K562 (cell line): ENCODE measurements at regions not wholly inside any gene's neighbourhood (a gene's known extent, or its start where the extent isn't known, plus 50 kb on each side); places are given as distances from the start of the nearest gene placed in this dataset.

Source experiments
- ATAC-seq: fragments of 200-7000 bp; cut with Tn5 transposase; 3 replicates; pipeline ENCODE4 v1.9.1; 2020; ENCODE audit warnings: moderate library complexity
- BruUV-seq: library from RNA; stranded (reverse); fragments of 400-500 nt; replicated peaks from 2 replicates; lab custom pipeline; 2021; lab: Mats Ljungman, UMichigan
- CTCF ChIA-PET: fragments of 300-600 bp; formaldehyde crosslinking; extraction: SDS; loops from one replicate; lab custom pipeline; 2021; ENCODE audit warnings: low intra/inter-chr PET ratio; lab: Yijun Ruan, JAX
- POLR2A ChIA-PET: fragments of 300-600, 350-650 bp; sonication (Branson Sonifier 250); formaldehyde crosslinking; extraction: SDS; loops from one replicate; lab custom pipeline; 2021; ENCODE audit warnings: antibody characterized with exemption, inconsistent platforms; lab: Yijun Ruan, JAX
- DNase-seq, 4 experiments: peaks; one replicate each; pipeline versions ENCODE4 v3.0.0 to v3.0.0-alpha.2; 2011 to 2018; ENCODE audit warnings: low spot score in 3 of 4, mixed read lengths in 3 of 4; ENCODE audit errors: extremely low read depth in 1 of 4
- FAIRE-seq: peaks from 2 replicates; lab custom pipeline; 2011; peaks lifted over from hg19 to GRCh38; lab: Jason Lieb, UNC
- H2AFZ ChIP-seq: 2 replicates; pipeline ENCODE4 v1.6.0; 2011; ENCODE audit warnings: low read depth, low read length, control low read depth, inconsistent platforms
- H3K27ac ChIP-seq: fragments of 200-600 bp; 3 replicates; pipeline ENCODE4 v1.8.0; 2011; ENCODE audit warnings: low read depth, mild to moderate bottlenecking, control low read depth, inconsistent platforms, low read length, moderate library complexity, mixed read lengths; ENCODE audit errors: extremely low read depth
- H3K27me3 ChIP-seq, 2 experiments: fragments of 300-600 bp in 1 of 2; 2 replicates in 1 of 2; 3 replicates in 1 of 2; pipeline versions ENCODE4 v1.6.0 to v1.8.0; 2011; ENCODE audit warnings: inconsistent platforms in 2 of 2, low read length in 2 of 2, mild to moderate bottlenecking in 1 of 2, mixed read lengths in 1 of 2, moderate library complexity in 1 of 2; ENCODE audit not compliant: control insufficient read depth in 2 of 2, insufficient read depth in 2 of 2
- H3K36me3 ChIP-seq: fragments of 300-600 bp; 3 replicates; pipeline ENCODE4 v1.8.0; 2011; ENCODE audit warnings: mild to moderate bottlenecking, low read length, inconsistent platforms; ENCODE audit not compliant: control insufficient read depth, insufficient read depth
- H3K4me1 ChIP-seq, 2 experiments: fragments of 200-600 bp in 1 of 2; replicated peaks in 1 of 2; 2 replicates in 1 of 2; 3 replicates in 1 of 2; pipeline versions ENCODE4 v1.5.1 to v1.8.0; 2011; ENCODE audit warnings: inconsistent platforms in 2 of 2, low read length in 2 of 2, mild to moderate bottlenecking in 1 of 2, mixed read lengths in 1 of 2, moderate library complexity in 1 of 2; ENCODE audit not compliant: control insufficient read depth in 2 of 2, insufficient read depth in 2 of 2
- H3K4me2 ChIP-seq: 2 replicates; pipeline ENCODE4 v1.6.1; 2011; ENCODE audit warnings: low read length, control low read depth, inconsistent platforms, mixed read lengths; ENCODE audit not compliant: insufficient read depth
- H3K4me3 ChIP-seq: fragments of 200-600 bp; sonication (generic), shearing (Covaris generic); 2 replicates; pipeline ENCODE4 v1.5.1; 2016; ENCODE audit warnings: control low read depth, inconsistent platforms
- H3K79me2 ChIP-seq: fragments of 200-600 bp; 3 replicates; pipeline ENCODE4 v1.8.0; 2011; ENCODE audit warnings: low read length, inconsistent platforms; ENCODE audit not compliant: control insufficient read depth, insufficient read depth
- H3K9ac ChIP-seq, 2 experiments: 2 replicates each; pipeline versions ENCODE4 v1.6.0 to v1.6.1; 2011; ENCODE audit warnings: low read depth in 2 of 2, low read length in 2 of 2, control low read depth in 1 of 2, inconsistent platforms in 1 of 2, mild to moderate bottlenecking in 1 of 2, mixed read lengths in 1 of 2; ENCODE audit not compliant: insufficient read depth in 1 of 2
- H3K9me1 ChIP-seq: one replicate; pipeline ENCODE4 v1.6.0; 2011; ENCODE audit warnings: inconsistent platforms, mild to moderate bottlenecking, low read length, moderate library complexity; ENCODE audit not compliant: control insufficient read depth, insufficient read depth
- H3K9me3 ChIP-seq: replicated peaks from 2 replicates; pipeline ENCODE4 v1.5.1; 2011; ENCODE audit warnings: low read depth, low read length, inconsistent platforms; ENCODE audit not compliant: control insufficient read depth, insufficient read depth
- H4K20me1 ChIP-seq: replicated peaks from 2 replicates; pipeline ENCODE4 v1.6.1; 2011; ENCODE audit warnings: low read length, inconsistent platforms, mixed read lengths; ENCODE audit not compliant: control insufficient read depth, insufficient read depth
- AFF1 ChIP-seq, 2 experiments: fragments of 450-650 bp; IDR thresholded peaks; 2 replicates each; pipeline ENCODE4 v1.6.1; 2018; ENCODE audit warnings: mild to moderate bottlenecking in 2 of 2, low read depth in 1 of 2; ENCODE audit not compliant: partially characterized antibody in 2 of 2
- HNRNPH1 ChIP-seq: fragments of 200-400 bp; formaldehyde crosslinking; optimal IDR thresholded peaks from 2 replicates; pipeline ENCODE3; 2017; ENCODE audit warnings: low read depth, mild to moderate bottlenecking, low read length, moderate library complexity
- MCM7 ChIP-seq, 2 experiments: fragments of 450-650 bp; IDR thresholded peaks; 2 replicates each; pipeline ENCODE4 v1.6.1; 2016 to 2018
- MYNN ChIP-seq, 2 experiments: sonication (generic); formaldehyde crosslinking in 1 of 2; IDR thresholded peaks; 2 replicates each; pipeline versions ENCODE4 v1.5.0 to v1.6.1; 2016 to 2020; ENCODE audit warnings: antibody characterized with exemption in 1 of 2, missing genetic modification reagents in 1 of 2
- NRF1 ChIP-seq, 2 experiments: fragments of 450-650 bp; IDR thresholded peaks in 1 of 2; conservative IDR thresholded peaks in 1 of 2; 2 replicates each; pipeline ENCODE4 v1.6.1; 2014; ENCODE audit warnings: mild to moderate bottlenecking in 2 of 2
- PTTG1 ChIP-seq: fragments of 450-650 bp; IDR thresholded peaks from 2 replicates; pipeline ENCODE4 v1.6.1; 2016; ENCODE audit warnings: low read depth, mild to moderate bottlenecking, missing genetic modification characterization, missing compliant biosample characterization
- SIN3A ChIP-seq, 2 experiments: fragments of 150-350 bp in 1 of 2; IDR thresholded peaks; 2 replicates each; pipeline ENCODE4 v1.6.1; 2011 to 2016; ENCODE audit warnings: borderline replicate concordance in 2 of 2, low read depth in 2 of 2, low read length in 2 of 2, mild to moderate bottlenecking in 2 of 2, moderate library complexity in 2 of 2; ENCODE audit not compliant: control insufficient read depth in 1 of 2
- TEAD2 ChIP-seq: fragments of 450-650 bp; IDR thresholded peaks from 2 replicates; pipeline ENCODE4 v1.6.1; 2016; ENCODE audit warnings: missing genetic modification characterization, control low read depth, missing compliant biosample characterization
- ZNF518B ChIP-seq: fragments of 250-450 bp; sonication (Bioruptor Pico); IDR thresholded peaks from 2 replicates; pipeline ENCODE4 v1.5.0; 2021; ENCODE audit warnings: mild to moderate bottlenecking, moderate library complexity
- WGBS: fragments of 100-300 bp; shearing (Covaris generic); methylation state at CpG from one replicate; pipeline ENCODE4 v1.1.6; 2016; ENCODE audit warnings: low coverage, mixed read lengths; ENCODE audit not compliant: insufficient coverage; ENCODE audit errors: missing lambda C conversion rate; 5-methylcytosine and 5-hydroxymethylcytosine counted together
- in situ Hi-C: fragments of 300-500 bp; cut with MboI; formaldehyde crosslinking; loops from 4 replicates; pipeline ENCODE4 v1.15.0; 2018; ENCODE audit warnings: inconsistent platforms, mixed read lengths
- intact Hi-C: fragments of 100-400 bp; cut with micrococcal nuclease; formaldehyde crosslinking; loops from 2 replicates; pipeline ENCODE4 v1.14.2; 2022
- TF ChIP-seq, protein P1 (sequence below): fragments of 450-650 bp; IDR thresholded peaks from 2 replicates; pipeline ENCODE4 v1.6.1; 2017; ENCODE audit warnings: antibody characterized with exemption, mild to moderate bottlenecking

- ChIA-PET POLR2A (no interaction called here), CTCF (no interaction called here)
- Histone ChIP-seq H3K79me2 (no peaks in the 10 kb centered on the region), H3K27me3 (no peaks in the 10 kb centered on the region), H3K27ac (no peak overlapping the region), H3K9me1 (no peaks in the 10 kb centered on the region), H3K9me3 (no peaks in the 10 kb centered on the region), H3K36me3 (no peaks in the 10 kb centered on the region), H3K4me1 (no peaks in the 10 kb centered on the region), H2AFZ (no peak overlapping the region), H3K9ac (no peak overlapping the region), H3K4me3 (no peak overlapping the region), H4K20me1 (no peaks in the 10 kb centered on the region), H3K4me2 (no peak overlapping the region)
- ATAC-seq (no peak), DNase-seq (no peak), FAIRE-seq (no peak)
- intact Hi-C loops (no loop called here), in situ Hi-C loops (no loop called here)
- no TSS peak for BruUV-seq
- 0% methylated on average over 5 of the region's 5 CpGs for WGBS
- TF ChIP-seq MYNN (IDR thresholded peaks at IDR 0.05) (no peak), MYNN (CRISPR knock-in tag; IDR thresholded peaks at IDR 0.05) (no peak), MCM7 (IDR thresholded peaks at IDR 0.05) (no peak), SIN3A (IDR thresholded peaks at IDR 0.05; ENCODE audit: borderline replicate concordance in 2 of 2, control insufficient read depth in 1 of 2, low read depth in 2 of 2, low read length in 2 of 2) (no peak), HNRNPH1 (no peak), PTTG1 (tag) (no peak), ZNF518B (CRISPR knock-in tag) (no peak), NRF1 (conservative IDR thresholded peaks at IDR 0.05 in 1 of 2, IDR thresholded peaks at IDR 0.05 in 1 of 2) (no peak), AFF1 (IDR thresholded peaks at IDR 0.05; ENCODE audit: low read depth in 1 of 2, partially characterized antibody in 2 of 2) (no peak), TEAD2 (tag) (no peak)
- TF ChIP-seq, protein P1, sequence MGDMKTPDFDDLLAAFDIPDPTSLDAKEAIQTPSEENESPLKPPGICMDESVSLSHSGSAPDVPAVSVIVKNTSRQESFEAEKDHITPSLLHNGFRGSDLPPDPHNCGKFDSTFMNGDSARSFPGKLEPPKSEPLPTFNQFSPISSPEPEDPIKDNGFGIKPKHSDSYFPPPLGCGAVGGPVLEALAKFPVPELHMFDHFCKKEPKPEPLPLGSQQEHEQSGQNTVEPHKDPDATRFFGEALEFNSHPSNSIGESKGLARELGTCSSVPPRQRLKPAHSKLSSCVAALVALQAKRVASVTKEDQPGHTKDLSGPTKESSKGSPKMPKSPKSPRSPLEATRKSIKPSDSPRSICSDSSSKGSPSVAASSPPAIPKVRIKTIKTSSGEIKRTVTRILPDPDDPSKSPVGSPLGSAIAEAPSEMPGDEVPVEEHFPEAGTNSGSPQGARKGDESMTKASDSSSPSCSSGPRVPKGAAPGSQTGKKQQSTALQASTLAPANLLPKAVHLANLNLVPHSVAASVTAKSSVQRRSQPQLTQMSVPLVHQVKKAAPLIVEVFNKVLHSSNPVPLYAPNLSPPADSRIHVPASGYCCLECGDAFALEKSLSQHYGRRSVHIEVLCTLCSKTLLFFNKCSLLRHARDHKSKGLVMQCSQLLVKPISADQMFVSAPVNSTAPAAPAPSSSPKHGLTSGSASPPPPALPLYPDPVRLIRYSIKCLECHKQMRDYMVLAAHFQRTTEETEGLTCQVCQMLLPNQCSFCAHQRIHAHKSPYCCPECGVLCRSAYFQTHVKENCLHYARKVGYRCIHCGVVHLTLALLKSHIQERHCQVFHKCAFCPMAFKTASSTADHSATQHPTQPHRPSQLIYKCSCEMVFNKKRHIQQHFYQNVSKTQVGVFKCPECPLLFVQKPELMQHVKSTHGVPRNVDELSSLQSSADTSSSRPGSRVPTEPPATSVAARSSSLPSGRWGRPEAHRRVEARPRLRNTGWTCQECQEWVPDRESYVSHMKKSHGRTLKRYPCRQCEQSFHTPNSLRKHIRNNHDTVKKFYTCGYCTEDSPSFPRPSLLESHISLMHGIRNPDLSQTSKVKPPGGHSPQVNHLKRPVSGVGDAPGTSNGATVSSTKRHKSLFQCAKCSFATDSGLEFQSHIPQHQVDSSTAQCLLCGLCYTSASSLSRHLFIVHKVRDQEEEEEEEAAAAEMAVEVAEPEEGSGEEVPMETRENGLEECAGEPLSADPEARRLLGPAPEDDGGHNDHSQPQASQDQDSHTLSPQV: no peak
Observed at GRCh38 chr2:59594671-59595222, 958.7 kb downstream of the BCL11A start.
